H1 (cell line): ENCODE measurements at regions not wholly inside any gene's neighbourhood (a gene's known extent, or its start where the extent isn't known, plus 50 kb on each side); places are given as distances from the start of the nearest gene placed in this dataset.

ENCODE experiments used
- HDAC2 ChIP-seq, 2 experiments: fragments of 300-600 bp in 1 of 2; sonication (generic) in 1 of 2; IDR thresholded peaks; 2 replicates each; pipeline ENCODE4 v1.6.1; 2011 to 2012; ENCODE audit warnings: low read depth in 2 of 2, low read length in 2 of 2, mild to moderate bottlenecking in 2 of 2, moderate library complexity in 2 of 2, borderline replicate concordance in 1 of 2, inconsistent platforms in 1 of 2
- KDM1A ChIP-seq: fragments of 200-600, 300-600 bp; sonication (generic); IDR thresholded peaks from 2 replicates; pipeline ENCODE4 v1.7.1; 2016; ENCODE audit warnings: mild to moderate bottlenecking, low read length, borderline replicate concordance
- POLR2A ChIP-seq, 2 experiments: IDR thresholded peaks; 1 replicate in 1 of 2; 2 replicates in 1 of 2; pipeline ENCODE4 v1.6.1; 2011; ENCODE audit warnings: low read depth in 2 of 2, low read length in 2 of 2, mild to moderate bottlenecking in 2 of 2; ENCODE audit errors: control extremely low read depth in 1 of 2
- TCF12 ChIP-seq: IDR thresholded peaks from 2 replicates; pipeline ENCODE4 v1.6.1; 2011; ENCODE audit warnings: low read depth, mild to moderate bottlenecking, low read length
- TF ChIP-seq, protein P1 (sequence below): fragments of 300-600 bp; sonication (generic); IDR thresholded peaks from 2 replicates; pipeline ENCODE4 v1.7.1; 2012; ENCODE audit warnings: low read length, moderate library complexity, mild to moderate bottlenecking, inconsistent platforms; ENCODE audit not compliant: insufficient replicate concordance

DNA sequence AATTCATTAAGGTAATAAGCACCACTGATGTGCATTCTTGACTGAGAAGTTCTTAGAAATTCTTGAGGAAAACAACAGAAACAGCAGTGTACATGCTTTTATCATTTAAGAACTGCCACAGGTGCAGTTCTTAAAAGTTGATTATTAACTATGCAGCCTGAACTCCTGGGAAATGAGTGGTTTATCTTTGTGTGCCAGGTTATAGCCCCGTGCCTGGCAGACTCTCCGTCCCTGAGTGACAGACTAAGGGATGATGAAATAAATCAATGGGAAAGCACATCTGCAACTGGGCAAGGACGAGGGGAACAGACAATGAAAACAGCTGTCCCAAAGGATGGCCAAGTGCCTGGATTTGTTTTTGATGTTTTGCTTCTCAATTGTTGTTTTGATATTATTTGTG lies 84.4 kb upstream of the SPATA13 start (continued):
- TF ChIP-seq, protein P1, sequence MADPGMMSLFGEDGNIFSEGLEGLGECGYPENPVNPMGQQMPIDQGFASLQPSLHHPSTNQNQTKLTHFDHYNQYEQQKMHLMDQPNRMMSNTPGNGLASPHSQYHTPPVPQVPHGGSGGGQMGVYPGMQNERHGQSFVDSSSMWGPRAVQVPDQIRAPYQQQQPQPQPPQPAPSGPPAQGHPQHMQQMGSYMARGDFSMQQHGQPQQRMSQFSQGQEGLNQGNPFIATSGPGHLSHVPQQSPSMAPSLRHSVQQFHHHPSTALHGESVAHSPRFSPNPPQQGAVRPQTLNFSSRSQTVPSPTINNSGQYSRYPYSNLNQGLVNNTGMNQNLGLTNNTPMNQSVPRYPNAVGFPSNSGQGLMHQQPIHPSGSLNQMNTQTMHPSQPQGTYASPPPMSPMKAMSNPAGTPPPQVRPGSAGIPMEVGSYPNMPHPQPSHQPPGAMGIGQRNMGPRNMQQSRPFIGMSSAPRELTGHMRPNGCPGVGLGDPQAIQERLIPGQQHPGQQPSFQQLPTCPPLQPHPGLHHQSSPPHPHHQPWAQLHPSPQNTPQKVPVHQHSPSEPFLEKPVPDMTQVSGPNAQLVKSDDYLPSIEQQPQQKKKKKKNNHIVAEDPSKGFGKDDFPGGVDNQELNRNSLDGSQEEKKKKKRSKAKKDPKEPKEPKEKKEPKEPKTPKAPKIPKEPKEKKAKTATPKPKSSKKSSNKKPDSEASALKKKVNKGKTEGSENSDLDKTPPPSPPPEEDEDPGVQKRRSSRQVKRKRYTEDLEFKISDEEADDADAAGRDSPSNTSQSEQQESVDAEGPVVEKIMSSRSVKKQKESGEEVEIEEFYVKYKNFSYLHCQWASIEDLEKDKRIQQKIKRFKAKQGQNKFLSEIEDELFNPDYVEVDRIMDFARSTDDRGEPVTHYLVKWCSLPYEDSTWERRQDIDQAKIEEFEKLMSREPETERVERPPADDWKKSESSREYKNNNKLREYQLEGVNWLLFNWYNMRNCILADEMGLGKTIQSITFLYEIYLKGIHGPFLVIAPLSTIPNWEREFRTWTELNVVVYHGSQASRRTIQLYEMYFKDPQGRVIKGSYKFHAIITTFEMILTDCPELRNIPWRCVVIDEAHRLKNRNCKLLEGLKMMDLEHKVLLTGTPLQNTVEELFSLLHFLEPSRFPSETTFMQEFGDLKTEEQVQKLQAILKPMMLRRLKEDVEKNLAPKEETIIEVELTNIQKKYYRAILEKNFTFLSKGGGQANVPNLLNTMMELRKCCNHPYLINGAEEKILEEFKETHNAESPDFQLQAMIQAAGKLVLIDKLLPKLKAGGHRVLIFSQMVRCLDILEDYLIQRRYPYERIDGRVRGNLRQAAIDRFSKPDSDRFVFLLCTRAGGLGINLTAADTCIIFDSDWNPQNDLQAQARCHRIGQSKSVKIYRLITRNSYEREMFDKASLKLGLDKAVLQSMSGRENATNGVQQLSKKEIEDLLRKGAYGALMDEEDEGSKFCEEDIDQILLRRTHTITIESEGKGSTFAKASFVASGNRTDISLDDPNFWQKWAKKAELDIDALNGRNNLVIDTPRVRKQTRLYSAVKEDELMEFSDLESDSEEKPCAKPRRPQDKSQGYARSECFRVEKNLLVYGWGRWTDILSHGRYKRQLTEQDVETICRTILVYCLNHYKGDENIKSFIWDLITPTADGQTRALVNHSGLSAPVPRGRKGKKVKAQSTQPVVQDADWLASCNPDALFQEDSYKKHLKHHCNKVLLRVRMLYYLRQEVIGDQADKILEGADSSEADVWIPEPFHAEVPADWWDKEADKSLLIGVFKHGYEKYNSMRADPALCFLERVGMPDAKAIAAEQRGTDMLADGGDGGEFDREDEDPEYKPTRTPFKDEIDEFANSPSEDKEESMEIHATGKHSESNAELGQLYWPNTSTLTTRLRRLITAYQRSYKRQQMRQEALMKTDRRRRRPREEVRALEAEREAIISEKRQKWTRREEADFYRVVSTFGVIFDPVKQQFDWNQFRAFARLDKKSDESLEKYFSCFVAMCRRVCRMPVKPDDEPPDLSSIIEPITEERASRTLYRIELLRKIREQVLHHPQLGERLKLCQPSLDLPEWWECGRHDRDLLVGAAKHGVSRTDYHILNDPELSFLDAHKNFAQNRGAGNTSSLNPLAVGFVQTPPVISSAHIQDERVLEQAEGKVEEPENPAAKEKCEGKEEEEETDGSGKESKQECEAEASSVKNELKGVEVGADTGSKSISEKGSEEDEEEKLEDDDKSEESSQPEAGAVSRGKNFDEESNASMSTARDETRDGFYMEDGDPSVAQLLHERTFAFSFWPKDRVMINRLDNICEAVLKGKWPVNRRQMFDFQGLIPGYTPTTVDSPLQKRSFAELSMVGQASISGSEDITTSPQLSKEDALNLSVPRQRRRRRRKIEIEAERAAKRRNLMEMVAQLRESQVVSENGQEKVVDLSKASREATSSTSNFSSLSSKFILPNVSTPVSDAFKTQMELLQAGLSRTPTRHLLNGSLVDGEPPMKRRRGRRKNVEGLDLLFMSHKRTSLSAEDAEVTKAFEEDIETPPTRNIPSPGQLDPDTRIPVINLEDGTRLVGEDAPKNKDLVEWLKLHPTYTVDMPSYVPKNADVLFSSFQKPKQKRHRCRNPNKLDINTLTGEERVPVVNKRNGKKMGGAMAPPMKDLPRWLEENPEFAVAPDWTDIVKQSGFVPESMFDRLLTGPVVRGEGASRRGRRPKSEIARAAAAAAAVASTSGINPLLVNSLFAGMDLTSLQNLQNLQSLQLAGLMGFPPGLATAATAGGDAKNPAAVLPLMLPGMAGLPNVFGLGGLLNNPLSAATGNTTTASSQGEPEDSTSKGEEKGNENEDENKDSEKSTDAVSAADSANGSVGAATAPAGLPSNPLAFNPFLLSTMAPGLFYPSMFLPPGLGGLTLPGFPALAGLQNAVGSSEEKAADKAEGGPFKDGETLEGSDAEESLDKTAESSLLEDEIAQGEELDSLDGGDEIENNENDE: no peak
- TF ChIP-seq HDAC2 (IDR thresholded peaks at IDR 0.05; ENCODE audit: borderline replicate concordance in 1 of 2, low read depth in 2 of 2, low read length in 2 of 2): no peak
- no peak for TF ChIP-seq KDM1A
- no peak for TF ChIP-seq TCF12
- no peak for TF ChIP-seq POLR2A (IDR thresholded peaks at IDR 0.05; ENCODE audit: control extremely low read depth in 1 of 2, low read depth in 2 of 2, low read length in 2 of 2)
- TF ChIP-seq, all 59 proteins: peak for 0
